WTC11 (cell line): ENCODE measurements at regions not wholly inside any gene's neighbourhood (a gene's known extent, or its start where the extent isn't known, plus 50 kb on each side); places are given as distances from the start of the nearest gene placed in this dataset.

Experiments
- CREB1 ChIP-seq: sonication (generic); formaldehyde crosslinking; IDR thresholded peaks from 2 replicates; pipeline ENCODE4 v1.8.0; 2023; ENCODE audit warnings: mild to moderate bottlenecking, missing genetic modification reagents
- CTCF ChIP-seq: fragments of 200-600 bp; IDR thresholded peaks from 2 replicates; pipeline ENCODE4 v1.8.0; 2022; ENCODE audit warnings: antibody characterized with exemption
- FOXK1 ChIP-seq: sonication (generic); formaldehyde crosslinking; IDR thresholded peaks from 2 replicates; pipeline ENCODE4 v1.8.0; 2022; ENCODE audit warnings: mild to moderate bottlenecking, moderate library complexity, missing genetic modification reagents
- FOXP4 ChIP-seq: sonication (generic); formaldehyde crosslinking; IDR thresholded peaks from 2 replicates; pipeline ENCODE4 v1.8.0; 2022; ENCODE audit warnings: mild to moderate bottlenecking, missing genetic modification reagents
- JAZF1 ChIP-seq: fragments of 250-450 bp; sonication (Bioruptor Pico); IDR thresholded peaks from 2 replicates; pipeline ENCODE4 v1.9.0; 2021; ENCODE audit warnings: moderate library complexity, mild to moderate bottlenecking, inconsistent platforms
- MAX ChIP-seq: sonication (generic); formaldehyde crosslinking; IDR thresholded peaks from 2 replicates; pipeline ENCODE4 v1.8.0; 2022; ENCODE audit warnings: mild to moderate bottlenecking, missing genetic modification reagents
- NR2C2 ChIP-seq: sonication (generic); formaldehyde crosslinking; IDR thresholded peaks from 2 replicates; pipeline ENCODE4 v1.8.0; 2022; ENCODE audit warnings: mild to moderate bottlenecking, missing genetic modification reagents
- PRRX2 ChIP-seq: fragments of 250-450 bp; sonication (Bioruptor Pico); IDR thresholded peaks from 2 replicates; pipeline ENCODE4 v1.8.0; 2021; ENCODE audit warnings: mild to moderate bottlenecking
- RELA ChIP-seq: sonication (generic); formaldehyde crosslinking; IDR thresholded peaks from 2 replicates; pipeline ENCODE4 v1.8.1; 2022; ENCODE audit warnings: missing genetic modification reagents, mild to moderate bottlenecking, borderline replicate concordance
- RORB ChIP-seq: fragments of 250-450 bp; sonication (Bioruptor Pico); IDR thresholded peaks from 2 replicates; pipeline ENCODE4 v1.9.0; 2021; ENCODE audit warnings: mild to moderate bottlenecking
- SMAD4 ChIP-seq: sonication (generic); formaldehyde crosslinking; IDR thresholded peaks from 2 replicates; pipeline ENCODE4 v1.8.0; 2022; ENCODE audit warnings: mild to moderate bottlenecking, missing genetic modification reagents
- SP1 ChIP-seq: sonication (generic); formaldehyde crosslinking; conservative IDR thresholded peaks from 2 replicates; pipeline ENCODE4 v1.8.1; 2022; ENCODE audit warnings: missing genetic modification reagents
- TEAD4 ChIP-seq: sonication (generic); formaldehyde crosslinking; IDR thresholded peaks from 2 replicates; pipeline ENCODE4 v1.8.0; 2022; ENCODE audit warnings: mild to moderate bottlenecking, missing genetic modification reagents

- TF ChIP-seq SMAD4 (CRISPR knock-in tag), result no peak
- TF ChIP-seq CREB1 (CRISPR knock-in tag), result no peak
- no peak for TF ChIP-seq TEAD4 (CRISPR knock-in tag)
- TF ChIP-seq SP1 (CRISPR knock-in tag), result no peak
- TF ChIP-seq CTCF, result no peak
- TF ChIP-seq FOXP4 (CRISPR knock-in tag), result no peak
- TF ChIP-seq NR2C2 (CRISPR knock-in tag), result no peak
- no peak for TF ChIP-seq RELA (CRISPR knock-in tag)
- TF ChIP-seq RORB (CRISPR knock-in tag), result no peak
- TF ChIP-seq JAZF1 (CRISPR knock-in tag), result no peak
- no peak for TF ChIP-seq FOXK1
- no peak for TF ChIP-seq PRRX2 (CRISPR knock-in tag)
- TF ChIP-seq MAX (CRISPR knock-in tag), result no peak
Measured at GRCh38 chr4:34158878-34159277, 2085.4 kb downstream of the ARAP2 start.
